Peyer's patch (tissue), 4 donors: ENCODE measurements at regions not wholly inside any gene's neighbourhood (a gene's known extent, or its start where the extent isn't known, plus 50 kb on each side); places are given as distances from the start of the nearest gene placed in this dataset.

Experiments
- DNase-seq, 3 donors: peaks; one replicate each; pipeline ENCODE4 v3.0.0-alpha.2; 2017 to 2019
- H3K27ac ChIP-seq, 4 donors: fragments of 200-600 bp; sonication (generic); one replicate each; pipeline ENCODE4 v1.5.1; 2016 to 2019
- H3K27me3 ChIP-seq, 2 donors: fragments of 200-600 bp; sonication (generic); one replicate each; pipeline ENCODE4 v1.5.1; 2019
- H3K36me3 ChIP-seq, 3 donors: fragments of 200-600 bp; sonication (generic); one replicate each; pipeline ENCODE4 v1.5.1; 2016 to 2019
- H3K4me1 ChIP-seq, 4 donors: fragments of 200-600 bp; sonication (generic); one replicate each; pipeline ENCODE4 v1.5.1; 2016 to 2019
- H3K4me3 ChIP-seq, 4 donors: fragments of 200-600 bp; sonication (generic); 1 replicate in 3 of 4; 2 replicates in 1 of 4; pipeline ENCODE4 v1.5.1; 2016 to 2019; ENCODE audit warnings: mild to moderate bottlenecking in 1 of 4
- H3K9me3 ChIP-seq, 4 donors: fragments of 200-600 bp; sonication (generic); one replicate each; pipeline ENCODE4 v1.5.1; 2016 to 2019; ENCODE audit warnings: mild to moderate bottlenecking in 1 of 4
- CTCF ChIP-seq, 6 experiments: fragments of 450-650 bp in 4 of 6; fragments of 200-600 bp in 2 of 6; sonication (generic) in 1 of 6; IDR thresholded peaks; one replicate each; pipeline ENCODE4 v1.5.1; 2017 to 2019; ENCODE audit warnings: antibody characterized with exemption in 6 of 6, mild to moderate bottlenecking in 3 of 6, moderate library complexity in 1 of 6
- POLR2A ChIP-seq, 2 donors: fragments of 450-650 bp; IDR thresholded peaks; one replicate each; pipeline ENCODE4 v1.5.1; 2017; ENCODE audit warnings: antibody characterized with exemption in 2 of 2, mild to moderate bottlenecking in 2 of 2, moderate library complexity in 2 of 2

GRCh38 chr12:13924286-13924685 is 57.1 kb downstream of the GRIN2B start:
- TF ChIP-seq CTCF (IDR thresholded peaks at IDR 0.05) (no peak), POLR2A (IDR thresholded peaks at IDR 0.05) (no peak)
- Histone ChIP-seq H3K4me1 (no peaks in the 10 kb centered on the region), H3K4me3 (no peak overlapping the region), H3K27me3 (no peaks in the 10 kb centered on the region), H3K9me3 (no peaks in the 10 kb centered on the region), H3K27ac (no peak overlapping the region), H3K36me3 (no peaks in the 10 kb centered on the region)
- no peak for DNase-seq

GRCh38 chr12:13918897-13919296 is 62.5 kb downstream of the GRIN2B start:
- H3K27me3 ChIP-seq, result no peaks in the 10 kb centered on the region
- no peaks in the 10 kb centered on the region for H3K36me3 ChIP-seq
- no peaks in the 10 kb centered on the region for H3K9me3 ChIP-seq
- H3K27ac ChIP-seq, result no peak overlapping the region
- TF ChIP-seq CTCF (IDR thresholded peaks at IDR 0.05) (no peak), POLR2A (IDR thresholded peaks at IDR 0.05) (no peak)
- H3K4me1 ChIP-seq, result no peaks in the 10 kb centered on the region
- no peak overlapping the region for H3K4me3 ChIP-seq
- no peak for DNase-seq

GRCh38 chr12:13915096-13915495 is 66.3 kb downstream of the GRIN2B start:
- TF ChIP-seq POLR2A (IDR thresholded peaks at IDR 0.05) (no peak), CTCF (IDR thresholded peaks at IDR 0.05) (no peak)
- DNase-seq, result no peak
- no peak overlapping the region for H3K27ac ChIP-seq
- H3K27me3 ChIP-seq, result no peaks in the 10 kb centered on the region
- H3K4me3 ChIP-seq, result no peak overlapping the region
- H3K36me3 ChIP-seq, result no peaks in the 10 kb centered on the region
- H3K9me3 ChIP-seq, result no peaks in the 10 kb centered on the region
- H3K4me1 ChIP-seq, result no peaks in the 10 kb centered on the region

GRCh38 chr12:13913371-13913770 is 68.0 kb downstream of the GRIN2B start:
- Histone ChIP-seq H3K4me1 (no peaks in the 10 kb centered on the region), H3K27ac (no peak overlapping the region), H3K9me3 (no peaks in the 10 kb centered on the region), H3K4me3 (no peak overlapping the region), H3K36me3 (no peaks in the 10 kb centered on the region), H3K27me3 (no peaks in the 10 kb centered on the region)
- TF ChIP-seq POLR2A (IDR thresholded peaks at IDR 0.05), result no peak
- peak in 1 of 6 experiments; percentile 12 for TF ChIP-seq CTCF (IDR thresholded peaks at IDR 0.05)
- no peak for DNase-seq

- Histone ChIP-seq H3K4me1 (no peaks in the 10 kb centered on the region), H3K27ac (no peak overlapping the region), H3K4me3 (no peak overlapping the region), H3K36me3 (no peaks in the 10 kb centered on the region), H3K9me3 (no peaks in the 10 kb centered on the region), H3K27me3 (no peaks in the 10 kb centered on the region)
- DNase-seq, result no peak
- no peak for TF ChIP-seq POLR2A (IDR thresholded peaks at IDR 0.05)
- no peak for TF ChIP-seq CTCF (IDR thresholded peaks at IDR 0.05)
Observed at GRCh38 chr12:13911756-13912554, 69.4 kb downstream of the GRIN2B start.
